ENCODE measurements at regions not wholly inside any gene's neighbourhood (a gene's known extent, or its start where the extent isn't known, plus 50 kb on each side); places are given as distances from the start of the nearest gene placed in this dataset.

- TF ChIP-seq FEZF1 (tag by site-specific recombination; IDR thresholded peaks at IDR 0.05) (no peak), PRDM1 (tag by site-specific recombination; IDR thresholded peaks at IDR 0.05) (no peak), SP2 (tag by site-specific recombination; IDR thresholded peaks at IDR 0.05) (no peak), ZNF423 (tag by site-specific recombination; IDR thresholded peaks at IDR 0.05) (no peak), MYNN (tag by site-specific recombination; IDR thresholded peaks at IDR 0.05; ENCODE audit: borderline replicate concordance) (no peak)
- Histone ChIP-seq H3K36me3 (ENCODE audit: control insufficient read depth in 2 of 2, insufficient read depth in 1 of 2, low read length in 2 of 2) (no peaks in the 10 kb centered on the region), H3K27ac (ENCODE audit: extremely low read depth, low read depth, low read length) (no peak overlapping the region), H3K9me3 (ENCODE audit: control insufficient read depth, insufficient read depth, low read depth, low read length) (no peaks in the 10 kb centered on the region), H3K4me1 (ENCODE audit: control insufficient read depth, insufficient read depth, low read length) (no peaks in the 10 kb centered on the region), H3K4me3 (ENCODE audit: low read depth, low read length) (no peak overlapping the region)
- ChIA-PET CTCF (interaction anchor here (0.5 to 1.2 kb wide), 11 partner anchors 11 to 1261 kb away, joined by 3 to 6 read pairs (median 3); no protein-coding TSS in a partner anchor), POLR2A (no interaction called here)
These were observed 208.8 kb upstream of the USP25 start for GRCh38 chr21:15520811-15521643.

- ChIA-PET CTCF (interaction anchor here (0.6 to 1.0 kb wide), 3 partner anchors 32 to 1262 kb away, joined by 3 to 6 read pairs (median 3); no protein-coding TSS in a partner anchor), POLR2A (no interaction called here)
- Histone ChIP-seq H3K27ac (ENCODE audit: extremely low read depth, low read depth, low read length) (no peak overlapping the region), H3K4me3 (ENCODE audit: low read depth, low read length) (no peak overlapping the region), H3K36me3 (ENCODE audit: control insufficient read depth in 2 of 2, insufficient read depth in 1 of 2, low read length in 2 of 2) (no peaks in the 10 kb centered on the region), H3K9me3 (ENCODE audit: control insufficient read depth, insufficient read depth, low read depth, low read length) (no peaks in the 10 kb centered on the region), H3K4me1 (ENCODE audit: control insufficient read depth, insufficient read depth, low read length) (no peaks in the 10 kb centered on the region)
- TF ChIP-seq ZNF398 (tag by site-specific recombination; IDR thresholded peaks at IDR 0.05): no peak
These were observed 208.2 kb upstream of the USP25 start for GRCh38 chr21:15521644-15522001.

GRCh38 chr21:15522148-15522547 lies 207.6 kb upstream of the USP25 start:
- no peaks in the 10 kb centered on the region for H3K36me3 ChIP-seq (ENCODE audit: control insufficient read depth in 2 of 2, insufficient read depth in 1 of 2, low read length in 2 of 2)
- H3K9me3 ChIP-seq (ENCODE audit: control insufficient read depth, insufficient read depth, low read depth, low read length): no peaks in the 10 kb centered on the region
- H3K27ac ChIP-seq (ENCODE audit: extremely low read depth, low read depth, low read length): no peak overlapping the region
- CTCF ChIA-PET: interaction anchor here (0.6 to 1.1 kb wide), 3 partner anchors 31 to 765 kb away, joined by 3 read pairs; no protein-coding TSS in a partner anchor
- no peak overlapping the region for H3K4me3 ChIP-seq (ENCODE audit: low read depth, low read length)
- POLR2A ChIA-PET: no interaction called here
- TF ChIP-seq ZNF248 (tag by site-specific recombination; IDR thresholded peaks at IDR 0.05) (no peak), IKZF3 (tag by site-specific recombination; IDR thresholded peaks at IDR 0.05) (no peak)
- no peaks in the 10 kb centered on the region for H3K4me1 ChIP-seq (ENCODE audit: control insufficient read depth, insufficient read depth, low read length)

- H3K4me1 ChIP-seq (ENCODE audit: control insufficient read depth, insufficient read depth, low read length): no peaks in the 10 kb centered on the region
- ChIA-PET POLR2A (no interaction called here), CTCF (interaction anchor here (1.0 kb wide), 1 partner anchor 999 kb away, joined by 3 read pairs; no protein-coding TSS in a partner anchor)
- no peak overlapping the region for H3K27ac ChIP-seq (ENCODE audit: extremely low read depth, low read depth, low read length)
- no peak overlapping the region for H3K4me3 ChIP-seq (ENCODE audit: low read depth, low read length)
- no peaks in the 10 kb centered on the region for H3K9me3 ChIP-seq (ENCODE audit: control insufficient read depth, insufficient read depth, low read depth, low read length)
- H3K36me3 ChIP-seq (ENCODE audit: control insufficient read depth in 2 of 2, insufficient read depth in 1 of 2, low read length in 2 of 2): no peaks in the 10 kb centered on the region
- TF ChIP-seq ZNF138 (tag by site-specific recombination; IDR thresholded peaks at IDR 0.05; ENCODE audit: borderline replicate concordance): no peak
- no peak for TF ChIP-seq ZNF654 (tag by site-specific recombination; IDR thresholded peaks at IDR 0.05; ENCODE audit: low read depth)
- no peak for TF ChIP-seq ZNF274 (IDR thresholded peaks at IDR 0.05; ENCODE audit: low read length)
- no peak for TF ChIP-seq ZNF274 (tag by site-specific recombination; IDR thresholded peaks at IDR 0.05; ENCODE audit: borderline replicate concordance)
- no peak for TF ChIP-seq KLF8 (tag by site-specific recombination; IDR thresholded peaks at IDR 0.05)
- TF ChIP-seq GLIS2 (tag by site-specific recombination; IDR thresholded peaks at IDR 0.05): no peak
- no peak for TF ChIP-seq ZNF211 (tag by site-specific recombination; IDR thresholded peaks at IDR 0.05; ENCODE audit: low read depth)
- TF ChIP-seq ZNF521 (tag by site-specific recombination; IDR thresholded peaks at IDR 0.05): no peak
- TF ChIP-seq EGR2 (tag by site-specific recombination; IDR thresholded peaks at IDR 0.05; ENCODE audit: low read depth): no peak
- TF ChIP-seq YY1 (tag by site-specific recombination; IDR thresholded peaks at IDR 0.05): no peak
- no peak for TF ChIP-seq ZBTB20 (tag by site-specific recombination; IDR thresholded peaks at IDR 0.05)
- TF ChIP-seq PBX3 (CRISPR knock-in tag; IDR thresholded peaks at IDR 0.05): no peak
These were observed 204.9 kb upstream of the USP25 start for GRCh38 chr21:15524855-15525254.

Data from HEK293 (cell line).